ENCODE measurements at regions not wholly inside any gene's neighbourhood (a gene's known extent, or its start where the extent isn't known, plus 50 kb on each side); places are given as distances from the start of the nearest gene placed in this dataset.

- no peak for DNase-seq
- intact Hi-C loops (cut with DNase I): no loop called here
These were observed 85.3 kb upstream of the TP53I11 start for GRCh38 chr11:45036010-45036409.

GRCh38 chr11:45036733-45037132 lies 86.0 kb upstream of the TP53I11 start:
- no peak for DNase-seq
- intact Hi-C loops (cut with DNase I): no loop called here

DNA sequence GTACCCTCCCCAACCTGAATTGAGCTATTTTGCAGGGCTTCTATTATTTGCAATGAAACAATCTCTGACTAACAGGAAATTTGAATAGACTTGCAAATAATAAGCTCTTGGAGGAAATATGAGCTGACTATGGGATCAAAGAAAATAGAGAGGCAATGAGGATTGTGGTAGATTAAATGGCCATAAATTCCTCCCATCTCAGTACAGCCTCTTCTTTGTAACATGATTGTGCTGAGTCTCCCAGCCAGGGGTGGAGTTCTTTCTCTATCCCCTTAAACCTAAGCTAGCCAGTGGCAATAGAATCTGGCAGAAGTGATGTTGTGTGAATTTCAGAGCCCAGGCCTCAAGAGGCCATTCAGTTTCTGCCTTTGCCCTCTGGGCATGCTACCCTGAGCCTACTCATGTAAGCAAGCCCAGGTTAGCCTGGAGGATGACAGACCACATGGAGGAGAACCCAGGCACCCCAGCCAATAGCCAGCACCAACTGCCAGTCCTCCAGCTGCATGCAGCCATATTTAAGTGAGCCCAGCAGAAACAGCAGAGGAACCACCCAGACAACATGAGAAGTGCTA lies 86.8 kb upstream of the TP53I11 start:
- no peak for DNase-seq

DNA sequence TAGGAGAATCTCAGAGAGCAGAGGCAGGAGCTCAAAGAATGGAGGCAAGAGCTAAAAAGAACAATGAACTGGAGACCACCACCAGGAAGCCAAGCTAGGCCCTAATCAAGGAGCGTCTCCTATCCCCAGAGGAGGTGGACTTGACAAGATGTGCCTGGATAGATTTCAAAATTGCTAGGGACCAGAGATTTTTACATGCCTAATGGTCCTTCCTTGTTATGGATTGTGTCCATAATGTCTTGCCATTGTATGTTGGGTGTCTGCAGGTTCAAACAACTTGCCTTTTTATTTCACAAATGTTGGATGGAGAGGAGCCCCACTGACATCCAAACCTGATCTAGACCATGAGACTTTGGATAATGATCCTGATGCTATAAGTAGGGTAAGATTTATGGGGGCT lies 88.2 kb upstream of the TP53I11 start:
- no peak for DNase-seq
- intact Hi-C loops (cut with DNase I): no loop called here

More for the DNA sequence above, 86.8 kb upstream of the TP53I11 start:
- intact Hi-C loops (cut with DNase I): no loop called here

DNA sequence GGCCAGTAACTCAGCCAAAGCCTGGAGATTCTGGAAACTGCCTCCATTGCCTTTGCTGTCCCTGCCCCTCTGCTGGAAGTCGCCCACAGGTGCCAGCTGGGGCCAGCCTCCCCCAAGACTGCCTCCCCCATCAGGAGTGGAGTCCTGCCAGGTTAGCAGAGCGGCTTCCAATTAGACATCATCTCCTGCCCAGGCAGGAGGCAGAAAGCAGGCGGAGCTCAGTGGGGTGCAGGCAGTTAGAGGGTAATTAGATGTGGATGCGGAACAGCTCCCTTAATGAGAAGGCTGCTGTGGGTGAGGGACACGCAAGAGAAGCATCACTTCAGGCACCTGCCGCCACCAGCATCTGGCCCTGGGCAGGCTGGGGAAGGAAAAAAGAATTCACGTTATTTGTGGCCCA lies 90.9 kb upstream of the TP53I11 start:
- intact Hi-C loops (cut with DNase I): loop anchor here (5.0 kb wide), 1 partner anchor 36 kb away; no protein-coding TSS in a partner anchor
- DNase-seq: peak in 6 of 10 donors; percentile 22 to 91 (median 38)

GRCh38 chr11:45042560-45042959 lies 91.9 kb upstream of the TP53I11 start:
- intact Hi-C loops (cut with DNase I): loop anchor here (5.0 kb wide), 1 partner anchor 35 kb away; no protein-coding TSS in a partner anchor
- peak in 9 of 10 donors; percentile 30 to 95 (median 69) for DNase-seq

GRCh38 chr11:45043755-45044475 lies 93.2 kb upstream of the TP53I11 start:
- no peak for DNase-seq
- intact Hi-C loops (cut with DNase I): loop anchor here (5.0 kb wide), 1 partner anchor 33 kb away; no protein-coding TSS in a partner anchor

DNA sequence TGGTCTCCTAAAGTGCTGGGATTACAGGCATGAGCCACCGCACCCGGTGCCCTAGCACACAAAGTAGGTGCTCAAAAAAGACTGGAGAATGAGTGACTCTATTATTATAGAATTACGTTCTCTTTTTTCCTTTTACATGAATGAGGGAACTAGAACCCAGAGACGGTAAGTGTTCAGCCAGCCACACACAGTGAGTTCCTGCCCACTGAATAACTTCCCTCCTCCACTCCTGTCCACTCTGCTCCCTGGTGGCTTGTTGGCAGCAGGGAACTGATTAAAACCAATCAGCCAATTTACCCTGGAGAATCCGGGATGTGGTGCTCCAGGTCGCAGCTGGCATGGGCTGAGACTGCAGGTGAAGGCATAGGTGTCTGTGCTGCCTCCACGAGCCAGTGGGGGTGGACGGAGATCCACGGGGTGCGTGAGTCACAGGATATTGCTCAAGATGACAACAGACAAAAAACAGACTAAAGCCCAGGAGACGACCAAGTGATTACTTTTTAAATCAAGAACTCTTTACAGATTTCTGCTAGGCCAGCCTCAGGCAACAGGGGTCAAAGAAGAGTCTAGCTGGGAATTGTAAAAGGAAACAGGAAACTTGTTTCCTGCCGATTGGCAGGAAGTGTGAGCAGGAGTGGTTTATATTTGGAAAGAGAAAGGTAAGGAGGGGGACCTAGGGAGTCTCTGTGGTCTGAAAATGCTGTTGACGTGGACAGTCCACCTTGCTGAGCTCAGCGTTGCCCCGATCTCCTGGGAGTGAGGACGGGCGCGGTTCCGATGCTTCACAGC lies 95.2 kb upstream of the TP53I11 start:
- intact Hi-C loops (cut with DNase I): no loop called here
- peak in 2 of 10 donors; percentile 31 to 53 for DNase-seq

DNA sequence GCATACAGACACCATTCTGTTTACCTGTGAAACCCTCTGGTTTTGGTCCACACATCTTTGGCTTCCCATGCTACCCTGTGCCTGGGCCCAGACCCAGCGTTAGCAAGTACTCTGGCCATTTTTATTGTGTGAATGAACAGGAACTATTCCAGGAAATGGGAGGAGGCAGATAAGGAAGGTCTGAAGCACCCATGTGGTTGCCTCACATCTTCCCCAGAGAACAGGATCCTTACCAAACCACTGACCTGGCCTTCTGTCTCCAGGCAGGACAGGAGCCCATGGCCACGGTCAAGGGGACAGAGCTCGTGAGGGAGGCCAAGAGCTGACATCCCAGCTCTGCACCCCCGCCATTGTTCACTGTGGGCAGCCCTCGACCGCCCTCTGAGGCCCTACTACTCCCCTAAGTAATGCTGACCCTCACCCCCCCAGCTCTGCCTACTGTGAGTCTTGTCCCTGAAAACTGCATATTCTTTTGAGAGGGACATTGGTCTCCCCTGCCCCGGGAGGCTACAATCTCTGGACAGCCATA lies 97.7 kb upstream of the TP53I11 start:
- intact Hi-C loops (cut with DNase I): no loop called here
- DNase-seq: no peak

DNA sequence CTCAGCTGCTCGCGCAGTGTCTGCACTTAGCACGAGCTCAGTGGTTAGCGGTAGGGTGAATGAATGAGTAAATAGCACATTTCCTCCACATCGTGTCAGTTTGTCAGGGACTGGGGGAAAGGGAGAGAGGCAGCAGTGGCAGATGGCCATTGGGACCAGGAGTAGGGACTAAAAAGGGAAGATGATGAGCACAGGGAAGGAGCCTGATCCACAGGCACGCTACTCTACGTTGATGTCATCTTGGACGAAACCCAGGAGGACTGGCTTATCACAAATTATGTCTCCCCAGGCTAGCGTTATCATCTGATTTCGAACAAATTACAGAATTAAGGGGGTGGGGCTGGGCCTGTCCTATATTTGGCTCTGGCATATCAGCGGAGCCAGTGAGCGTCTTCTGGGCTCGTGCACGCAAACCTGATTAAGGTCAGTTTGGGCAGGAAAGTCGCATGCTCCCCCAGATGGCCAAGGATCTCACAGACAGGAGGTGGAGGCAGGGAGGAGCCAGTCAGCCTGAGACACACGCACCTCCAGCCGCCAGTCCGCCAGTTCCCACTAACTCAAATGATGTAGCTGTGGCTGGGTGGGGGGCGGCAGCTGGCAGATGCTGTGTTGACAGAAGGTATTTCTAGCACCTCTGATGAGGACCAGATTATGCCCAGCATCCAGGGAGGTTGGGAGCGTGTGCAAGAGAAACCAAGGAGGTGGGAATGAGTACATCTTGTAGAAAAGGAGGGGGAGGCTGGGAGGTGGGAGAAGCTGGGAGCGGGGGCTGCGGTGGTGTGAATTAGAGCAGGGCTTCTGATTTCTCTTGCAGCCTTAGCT lies 97.4 kb upstream of the PRDM11 start:
- intact Hi-C loops (cut with DNase I): no loop called here
- peak in 2 of 10 donors; percentile 74 to 87 for DNase-seq

- intact Hi-C loops (cut with DNase I): no loop called here
- DNase-seq: no peak
These were observed 96.3 kb upstream of the PRDM11 start for GRCh38 chr11:45050111-45050510.

GRCh38 chr11:45051621-45052020 lies 94.8 kb upstream of the PRDM11 start:
- DNase-seq: no peak
- intact Hi-C loops (cut with DNase I): no loop called here

GRCh38 chr11:45052361-45052760 lies 94.1 kb upstream of the PRDM11 start:
- DNase-seq: no peak
- intact Hi-C loops (cut with DNase I): no loop called here

- no peak for DNase-seq
- intact Hi-C loops (cut with DNase I): no loop called here
These were observed 92.5 kb upstream of the PRDM11 start for GRCh38 chr11:45053736-45054446.

- intact Hi-C loops (cut with DNase I): no loop called here
- no peak for DNase-seq
These were observed 91.5 kb upstream of the PRDM11 start for GRCh38 chr11:45054956-45055355.

- intact Hi-C loops (cut with DNase I): no loop called here
- no peak for DNase-seq
These were observed 89.9 kb upstream of the PRDM11 start for GRCh38 chr11:45056529-45056928.

- no peak for DNase-seq
- intact Hi-C loops (cut with DNase I): no loop called here
These were observed 88.3 kb upstream of the PRDM11 start for GRCh38 chr11:45057938-45058646.

DNA sequence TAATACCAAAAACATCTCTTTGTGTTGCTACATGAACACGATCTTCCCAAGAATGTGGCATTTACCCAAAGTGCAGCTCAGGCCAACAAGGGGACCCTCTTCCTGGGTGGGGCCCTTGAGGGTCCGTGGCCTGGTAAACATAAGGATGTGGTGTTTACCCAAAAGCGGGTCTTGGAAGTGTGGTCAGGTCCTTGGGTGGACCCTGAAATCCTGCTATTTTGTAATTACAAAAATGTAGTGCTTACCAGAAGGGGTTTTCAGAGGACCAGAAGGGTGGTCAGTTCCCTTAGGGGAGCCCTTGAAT lies 87.8 kb upstream of the PRDM11 start:
- DNase-seq: no peak

GRCh38 chr11:45060707-45061106 lies 85.7 kb upstream of the PRDM11 start:
- DNase-seq: no peak
- intact Hi-C loops (cut with DNase I): no loop called here

More for the DNA sequence above, 87.8 kb upstream of the PRDM11 start:
- intact Hi-C loops (cut with DNase I): no loop called here
